Caco-2 (cell line): ENCODE measurements at regions not wholly inside any gene's neighbourhood (a gene's known extent, or its start where the extent isn't known, plus 50 kb on each side); places are given as distances from the start of the nearest gene placed in this dataset.

Experiments used
- BruUV-seq: library from RNA; stranded (reverse); fragments of 400-500 nt; replicated peaks from 2 replicates; lab custom pipeline; 2021; lab: Mats Ljungman, UMichigan
- CTCF ChIA-PET: fragments of 300-600 bp; sonication (Branson Sonifier 250); formaldehyde crosslinking; loops from one replicate; lab custom pipeline; 2022; ENCODE audit warnings: antibody characterized with exemption; lab: Charles Lee
- POLR2A ChIA-PET: fragments of 300-600 bp; sonication (Branson Sonifier 250); formaldehyde crosslinking; loops from one replicate; lab custom pipeline; 2022; ENCODE audit warnings: antibody characterized with exemption; lab: Charles Lee
- DNase-seq, 2 experiments: peaks; one replicate each; pipeline versions ENCODE4 v3.0.0 to v3.0.0-alpha.2; 2020 to 2022
- H3K27me3 ChIP-seq: replicated peaks from 2 replicates; pipeline ENCODE4 v1.6.0; 2011; ENCODE audit warnings: low read length; ENCODE audit not compliant: control insufficient read depth, insufficient read depth
- H3K36me3 ChIP-seq: 2 replicates; pipeline ENCODE4 v1.5.1; 2011; ENCODE audit warnings: low read length; ENCODE audit not compliant: control insufficient read depth, insufficient read depth
- H3K4me1 ChIP-seq: fragments of 250-450 bp; sonication (Bioruptor Pico); 2 replicates; pipeline ENCODE4 v1.5.1; 2020; ENCODE audit warnings: mild to moderate bottlenecking
- H3K4me3 ChIP-seq: 2 replicates; pipeline ENCODE4 v1.5.1; 2011; ENCODE audit warnings: low read depth, mild to moderate bottlenecking, control low read depth, low read length
- H3K9me3 ChIP-seq: fragments of 250-450 bp; sonication (Bioruptor Pico); 2 replicates; pipeline ENCODE4 v1.5.1; 2020; ENCODE audit warnings: mild to moderate bottlenecking, moderate library complexity
- H3K27ac Mint-ChIP-seq: one replicate; pipeline ENCODE4 v1.8.0; 2022; ENCODE audit warnings: mixed read lengths; ENCODE audit not compliant: unreplicated experiment
- H3K27me3 Mint-ChIP-seq: one replicate; pipeline ENCODE4 v1.8.0; 2022; ENCODE audit warnings: mixed read lengths; ENCODE audit not compliant: insufficient read depth, unreplicated experiment
- H3K36me3 Mint-ChIP-seq: one replicate; pipeline ENCODE4 v1.8.0; 2022; ENCODE audit warnings: mild to moderate bottlenecking, mixed read lengths; ENCODE audit not compliant: insufficient read depth, unreplicated experiment
- H3K4me1 Mint-ChIP-seq: one replicate; pipeline ENCODE4 v1.8.0; 2022; ENCODE audit warnings: low read depth, mixed read lengths; ENCODE audit not compliant: unreplicated experiment
- H3K4me3 Mint-ChIP-seq: one replicate; pipeline ENCODE4 v1.8.0; 2022; ENCODE audit warnings: mild to moderate bottlenecking, moderate library complexity, mixed read lengths; ENCODE audit not compliant: unreplicated experiment
- H3K9me3 Mint-ChIP-seq: one replicate; pipeline ENCODE4 v1.8.0; 2022; ENCODE audit warnings: mixed read lengths; ENCODE audit not compliant: unreplicated experiment
- intact Hi-C: fragments of 100-400 bp; cut with micrococcal nuclease; formaldehyde crosslinking; loops from one replicate; pipeline ENCODE4 v1.10.0; 2022; ENCODE audit not compliant: unreplicated experiment
- TF ChIP-seq, protein P1 (sequence below), 2 experiments: fragments of 200-600 bp in 1 of 2; IDR thresholded peaks; 1 replicate in 1 of 2; 2 replicates in 1 of 2; pipeline versions ENCODE4 v1.5.1 to v1.8.0; 2011 to 2022; ENCODE audit warnings: antibody characterized with exemption in 1 of 2, control low read depth in 1 of 2, inconsistent platforms in 1 of 2, low read depth in 1 of 2, low read length in 1 of 2, mild to moderate bottlenecking in 1 of 2, moderate library complexity in 1 of 2; ENCODE audit not compliant: insufficient read depth in 1 of 2, severe bottlenecking in 1 of 2, unreplicated experiment in 1 of 2

DNA sequence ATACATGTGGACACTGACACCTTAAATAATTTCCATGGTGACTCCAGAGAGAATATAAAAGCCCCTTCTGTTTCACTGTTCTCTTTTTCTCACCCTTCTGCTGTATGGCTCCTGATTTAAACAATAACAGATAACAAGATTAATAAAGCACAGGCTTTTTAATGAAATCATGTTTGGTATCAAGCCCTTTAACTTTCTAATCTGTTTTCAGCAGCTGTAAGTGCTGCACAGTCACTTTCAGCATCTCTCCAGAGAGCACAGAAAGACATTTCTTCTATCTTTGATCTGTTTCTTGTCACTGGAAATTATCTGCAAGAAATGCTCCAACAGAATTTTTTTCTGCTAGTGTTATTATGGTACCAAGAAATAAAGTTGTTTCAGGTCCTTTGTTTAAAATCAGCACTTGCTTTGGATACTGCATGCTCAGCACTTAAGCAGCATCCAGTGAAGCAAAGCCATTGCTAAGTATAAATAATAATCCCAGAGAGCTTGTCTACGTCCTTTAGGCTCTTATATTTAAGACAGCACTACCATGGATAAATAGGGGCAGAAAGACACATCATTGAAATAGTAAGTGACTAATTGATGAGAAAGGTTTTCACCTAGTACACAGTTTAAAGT lies 134.2 kb upstream of the CARD18 start:
- H3K36me3 ChIP-seq = no peaks in the 10 kb centered on the region
- H3K4me3 ChIP-seq = no peak overlapping the region
- H3K9me3 ChIP-seq = no peaks in the 10 kb centered on the region
- no peaks in the 10 kb centered on the region for H3K27me3 Mint-ChIP-seq
- H3K4me3 Mint-ChIP-seq = no peak overlapping the region
- no peak for DNase-seq
- BruUV-seq = no TSS peak
- H3K27ac Mint-ChIP-seq = no peak overlapping the region
- intact Hi-C loops = no loop called here
- no peaks in the 10 kb centered on the region for H3K27me3 ChIP-seq
- TF ChIP-seq, protein P1, sequence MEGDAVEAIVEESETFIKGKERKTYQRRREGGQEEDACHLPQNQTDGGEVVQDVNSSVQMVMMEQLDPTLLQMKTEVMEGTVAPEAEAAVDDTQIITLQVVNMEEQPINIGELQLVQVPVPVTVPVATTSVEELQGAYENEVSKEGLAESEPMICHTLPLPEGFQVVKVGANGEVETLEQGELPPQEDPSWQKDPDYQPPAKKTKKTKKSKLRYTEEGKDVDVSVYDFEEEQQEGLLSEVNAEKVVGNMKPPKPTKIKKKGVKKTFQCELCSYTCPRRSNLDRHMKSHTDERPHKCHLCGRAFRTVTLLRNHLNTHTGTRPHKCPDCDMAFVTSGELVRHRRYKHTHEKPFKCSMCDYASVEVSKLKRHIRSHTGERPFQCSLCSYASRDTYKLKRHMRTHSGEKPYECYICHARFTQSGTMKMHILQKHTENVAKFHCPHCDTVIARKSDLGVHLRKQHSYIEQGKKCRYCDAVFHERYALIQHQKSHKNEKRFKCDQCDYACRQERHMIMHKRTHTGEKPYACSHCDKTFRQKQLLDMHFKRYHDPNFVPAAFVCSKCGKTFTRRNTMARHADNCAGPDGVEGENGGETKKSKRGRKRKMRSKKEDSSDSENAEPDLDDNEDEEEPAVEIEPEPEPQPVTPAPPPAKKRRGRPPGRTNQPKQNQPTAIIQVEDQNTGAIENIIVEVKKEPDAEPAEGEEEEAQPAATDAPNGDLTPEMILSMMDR (IDR thresholded peaks at IDR 0.05; ENCODE audit: insufficient read depth in 1 of 2, low read depth in 1 of 2, low read length in 1 of 2, severe bottlenecking in 1 of 2, unreplicated experiment in 1 of 2) = no peak
- CTCF ChIA-PET = no interaction called here
- H3K4me1 ChIP-seq = no peaks in the 10 kb centered on the region
- no peaks in the 10 kb centered on the region for H3K4me1 Mint-ChIP-seq
- H3K9me3 Mint-ChIP-seq = no peaks in the 10 kb centered on the region
- POLR2A ChIA-PET = no interaction called here
- H3K36me3 Mint-ChIP-seq = peaks cover 6% of the 10 kb centered on the region

DNA sequence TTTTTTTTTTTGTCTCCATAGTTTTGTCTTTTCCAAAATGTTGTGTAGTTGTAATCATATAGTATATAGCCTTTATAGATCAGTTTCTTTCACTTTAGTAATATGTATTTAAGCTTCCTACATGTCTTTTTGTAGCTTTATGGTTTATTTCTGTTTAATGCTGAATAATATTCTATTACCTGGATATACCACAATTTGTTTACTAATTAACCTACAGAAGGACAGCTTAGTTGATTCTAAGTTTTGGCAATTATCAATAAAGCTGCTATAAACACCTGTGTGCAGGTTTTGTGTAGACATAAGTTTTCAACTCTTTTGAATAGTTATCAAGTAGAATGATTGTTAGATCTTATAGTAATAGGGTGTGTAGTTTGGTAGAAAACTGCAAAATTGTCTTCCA lies 130.3 kb upstream of the CARD18 start:
- ChIA-PET POLR2A (no interaction called here), CTCF (no interaction called here)
- no peaks in the 10 kb centered on the region for H3K36me3 Mint-ChIP-seq
- no peaks in the 10 kb centered on the region for H3K4me1 ChIP-seq
- no peaks in the 10 kb centered on the region for H3K27me3 ChIP-seq
- intact Hi-C loops = no loop called here
- H3K9me3 Mint-ChIP-seq = no peaks in the 10 kb centered on the region
- BruUV-seq = no TSS peak
- no peak overlapping the region for H3K27ac Mint-ChIP-seq
- TF ChIP-seq, protein P1 (IDR thresholded peaks at IDR 0.05; ENCODE audit: insufficient read depth in 1 of 2, low read depth in 1 of 2, low read length in 1 of 2, severe bottlenecking in 1 of 2, unreplicated experiment in 1 of 2) = no peak
- H3K27me3 Mint-ChIP-seq = no peaks in the 10 kb centered on the region
- H3K36me3 ChIP-seq = no peaks in the 10 kb centered on the region
- peaks cover 7% of the 10 kb centered on the region for H3K4me1 Mint-ChIP-seq
- no peak for DNase-seq
- H3K4me3 Mint-ChIP-seq = no peak overlapping the region
- H3K9me3 ChIP-seq = no peaks in the 10 kb centered on the region
- no peak overlapping the region for H3K4me3 ChIP-seq

DNA sequence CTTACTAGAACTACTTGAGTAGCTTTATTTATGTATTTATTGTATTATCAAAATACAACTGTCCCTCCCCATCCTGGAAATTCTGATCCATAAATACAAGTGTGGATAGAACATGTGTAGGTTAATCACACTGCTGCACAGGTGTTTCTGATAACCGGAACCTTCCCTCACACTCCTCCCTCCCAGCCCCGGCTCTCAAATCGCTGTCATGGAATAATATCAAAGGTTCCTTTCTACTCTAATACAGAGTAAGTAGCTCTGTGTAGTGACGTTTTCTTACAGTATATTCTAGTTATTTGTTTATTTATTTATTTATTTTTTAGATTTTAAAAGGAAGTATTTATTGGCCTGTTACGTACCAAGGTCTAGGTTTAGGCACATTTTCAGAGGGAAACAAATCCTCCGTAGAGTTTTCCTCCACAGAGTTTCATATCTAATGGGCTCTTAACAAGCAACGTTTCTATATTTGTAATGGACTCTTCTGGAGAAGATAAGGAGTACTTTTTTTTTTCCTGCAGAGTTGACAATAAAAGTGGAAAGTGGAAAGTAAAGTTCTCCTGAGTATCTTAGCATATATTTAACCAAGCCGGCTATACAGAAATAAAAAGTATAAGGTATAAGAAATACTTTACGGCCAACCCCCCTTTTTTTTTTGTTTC lies 129.0 kb upstream of the CARD18 start:
- Histone ChIP-seq H3K4me3 (no peak overlapping the region), H3K27me3 (no peaks in the 10 kb centered on the region), H3K9me3 (no peaks in the 10 kb centered on the region), H3K36me3 (no peaks in the 10 kb centered on the region), H3K4me1 (no peaks in the 10 kb centered on the region)
- intact Hi-C loops = no loop called here
- Mint-ChIP-seq H3K27ac (no peak overlapping the region), H3K36me3 (no peaks in the 10 kb centered on the region), H3K27me3 (no peaks in the 10 kb centered on the region), H3K9me3 (no peaks in the 10 kb centered on the region), H3K4me1 (peaks cover 7% of the 10 kb centered on the region), H3K4me3 (no peak overlapping the region)
- ChIA-PET CTCF (no interaction called here), POLR2A (no interaction called here)
- TF ChIP-seq, protein P1 (IDR thresholded peaks at IDR 0.05; ENCODE audit: insufficient read depth in 1 of 2, low read depth in 1 of 2, low read length in 1 of 2, severe bottlenecking in 1 of 2, unreplicated experiment in 1 of 2) = no peak
- DNase-seq = no peak
- no TSS peak for BruUV-seq
